Activated CD8-positive, alpha-beta T cell treated with anti-CD3 and anti-CD28 coated beads for 36 hours (primary cell): ENCODE measurements at regions not wholly inside any gene's neighbourhood (a gene's known extent, or its start where the extent isn't known, plus 50 kb on each side); places are given as distances from the start of the nearest gene placed in this dataset.

ENCODE experiments used
- ATAC-seq: fragments of 200-7000 bp; cut with Tn5 transposase; one replicate; pipeline ENCODE4 v1.10.0; 2021; ENCODE audit warnings: mild to moderate bottlenecking, moderate library complexity
- CTCF ChIA-PET: fragments of 350-600 bp; sonication (Branson Sonifier 250); formaldehyde crosslinking; loops from one replicate; lab custom pipeline; 2021; ENCODE audit warnings: antibody characterized with exemption; lab: Charles Lee
- POLR2A ChIA-PET: fragments of 350-600 bp; sonication (Branson Sonifier 250); formaldehyde crosslinking; loops from one replicate; lab custom pipeline; 2021; ENCODE audit warnings: antibody characterized with exemption; lab: Charles Lee
- DNase-seq: peaks from one replicate; pipeline ENCODE4 v3.0.0-alpha.2; 2020
- H3K27ac Mint-ChIP-seq: one replicate; pipeline ENCODE4 v1.8.0; 2021; ENCODE audit warnings: mild to moderate bottlenecking, mixed read lengths
- H3K27me3 Mint-ChIP-seq: one replicate; pipeline ENCODE4 v1.8.0; 2021; ENCODE audit warnings: mixed read lengths
- H3K36me3 Mint-ChIP-seq: one replicate; pipeline ENCODE4 v1.8.0; 2021; ENCODE audit warnings: low read depth, mixed read lengths
- H3K4me1 Mint-ChIP-seq: one replicate; pipeline ENCODE4 v1.8.0; 2021; ENCODE audit warnings: low read depth, mixed read lengths
- H3K4me3 Mint-ChIP-seq: one replicate; pipeline ENCODE4 v1.8.0; 2021; ENCODE audit warnings: mild to moderate bottlenecking, moderate library complexity, mixed read lengths
- H3K9me3 Mint-ChIP-seq: one replicate; pipeline ENCODE4 v1.8.0; 2021; ENCODE audit warnings: mixed read lengths
- intact Hi-C: fragments of 100-400 bp; cut with micrococcal nuclease; formaldehyde crosslinking; loops from one replicate; pipeline ENCODE4 v1.10.0; 2022
- TF ChIP-seq, protein P1 (sequence below): fragments of 200-600 bp; IDR thresholded peaks from one replicate; pipeline ENCODE4 v1.8.0; 2022; ENCODE audit warnings: antibody characterized with exemption, mild to moderate bottlenecking

DNA sequence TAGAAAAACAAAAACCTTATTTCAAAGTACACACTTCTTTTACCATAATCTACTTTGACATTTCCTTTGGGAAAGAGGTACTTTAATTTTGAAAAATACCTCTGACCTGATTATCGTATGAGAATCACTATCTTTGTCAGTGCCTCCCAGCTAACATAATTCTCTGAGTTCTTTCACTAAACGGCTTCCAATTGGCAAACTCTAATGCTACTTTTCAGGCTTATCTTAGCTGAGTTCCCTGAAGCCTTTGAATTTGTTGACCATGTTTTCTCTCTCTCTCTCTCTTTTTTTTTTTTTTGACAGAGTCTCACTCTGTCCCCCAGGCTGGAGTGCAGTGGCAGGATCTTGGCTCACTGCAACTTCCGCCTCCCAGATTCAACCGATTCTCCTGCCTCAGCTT lies 312.8 kb downstream of the ZPLD1 start:
- Mint-ChIP-seq H3K27ac (no peak overlapping the region), H3K27me3 (peaks cover 1% of the 10 kb centered on the region), H3K4me1 (no peaks in the 10 kb centered on the region), H3K9me3 (no peaks in the 10 kb centered on the region), H3K4me3 (no peak overlapping the region), H3K36me3 (no peaks in the 10 kb centered on the region)
- DNase-seq (no peak), ATAC-seq (no peak)
- ChIA-PET CTCF (no interaction called here), POLR2A (no interaction called here)
- TF ChIP-seq, protein P1, sequence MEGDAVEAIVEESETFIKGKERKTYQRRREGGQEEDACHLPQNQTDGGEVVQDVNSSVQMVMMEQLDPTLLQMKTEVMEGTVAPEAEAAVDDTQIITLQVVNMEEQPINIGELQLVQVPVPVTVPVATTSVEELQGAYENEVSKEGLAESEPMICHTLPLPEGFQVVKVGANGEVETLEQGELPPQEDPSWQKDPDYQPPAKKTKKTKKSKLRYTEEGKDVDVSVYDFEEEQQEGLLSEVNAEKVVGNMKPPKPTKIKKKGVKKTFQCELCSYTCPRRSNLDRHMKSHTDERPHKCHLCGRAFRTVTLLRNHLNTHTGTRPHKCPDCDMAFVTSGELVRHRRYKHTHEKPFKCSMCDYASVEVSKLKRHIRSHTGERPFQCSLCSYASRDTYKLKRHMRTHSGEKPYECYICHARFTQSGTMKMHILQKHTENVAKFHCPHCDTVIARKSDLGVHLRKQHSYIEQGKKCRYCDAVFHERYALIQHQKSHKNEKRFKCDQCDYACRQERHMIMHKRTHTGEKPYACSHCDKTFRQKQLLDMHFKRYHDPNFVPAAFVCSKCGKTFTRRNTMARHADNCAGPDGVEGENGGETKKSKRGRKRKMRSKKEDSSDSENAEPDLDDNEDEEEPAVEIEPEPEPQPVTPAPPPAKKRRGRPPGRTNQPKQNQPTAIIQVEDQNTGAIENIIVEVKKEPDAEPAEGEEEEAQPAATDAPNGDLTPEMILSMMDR: no peak
- intact Hi-C loops: no loop called here

DNA sequence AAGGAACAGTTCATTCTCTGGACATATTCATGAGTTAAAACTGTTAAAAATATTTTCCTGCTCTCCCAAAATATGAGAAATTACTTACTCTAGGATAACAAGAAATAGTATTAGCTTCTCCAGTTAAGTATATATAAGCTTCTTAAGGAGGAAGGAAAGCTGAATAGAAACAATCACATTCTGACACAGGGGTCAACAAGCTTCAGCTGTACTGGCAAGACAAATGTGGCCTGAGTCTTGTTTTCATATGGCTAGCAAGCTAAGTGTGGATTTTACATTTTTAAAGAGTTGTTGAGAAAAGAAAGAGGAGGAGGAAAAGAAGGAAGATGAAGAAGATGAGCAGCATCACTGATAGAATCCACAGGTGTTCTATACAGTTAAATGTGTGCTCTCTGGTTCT lies 313.8 kb downstream of the ZPLD1 start:
- intact Hi-C loops: no loop called here
- H3K27me3 Mint-ChIP-seq: peaks cover 1% of the 10 kb centered on the region
- CTCF ChIA-PET: no interaction called here

GRCh38 chr3:102750322-102750721 lies 315.5 kb downstream of the ZPLD1 start:
- Mint-ChIP-seq H3K9me3 (no peaks in the 10 kb centered on the region), H3K4me1 (no peaks in the 10 kb centered on the region), H3K27me3 (peaks cover 1% of the 10 kb centered on the region), H3K27ac (no peak overlapping the region), H3K4me3 (no peak overlapping the region), H3K36me3 (no peaks in the 10 kb centered on the region)
- TF ChIP-seq, protein P1: no peak
- ATAC-seq (no peak), DNase-seq (no peak)
- intact Hi-C loops: no loop called here
- CTCF ChIA-PET: no interaction called here
- POLR2A ChIA-PET: no interaction called here

More for the DNA sequence above, 313.8 kb downstream of the ZPLD1 start:
- Mint-ChIP-seq H3K27ac (no peak overlapping the region), H3K4me3 (no peak overlapping the region), H3K9me3 (no peaks in the 10 kb centered on the region), H3K36me3 (no peaks in the 10 kb centered on the region), H3K4me1 (no peaks in the 10 kb centered on the region)
- ATAC-seq (no peak), DNase-seq (no peak)
- TF ChIP-seq, protein P1: no peak
- POLR2A ChIA-PET: no interaction called here

DNA sequence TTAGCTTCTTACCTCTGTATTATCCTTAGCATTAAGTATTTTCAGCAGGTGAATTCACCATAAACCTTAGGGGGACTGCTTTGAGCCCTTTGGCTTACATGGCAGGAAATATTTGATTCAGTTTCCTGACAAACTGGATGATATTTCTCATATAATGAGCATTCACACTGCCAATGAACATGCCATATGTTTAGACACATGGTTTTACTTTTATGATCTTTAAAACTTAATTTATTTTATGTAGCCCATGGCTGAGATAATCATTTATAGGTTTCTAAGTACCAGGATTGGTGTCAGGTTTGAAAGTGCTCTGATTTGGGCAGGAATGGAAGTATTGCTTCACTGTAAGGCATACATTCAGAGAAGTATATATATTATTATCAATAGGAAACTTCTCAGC lies 319.1 kb downstream of the ZPLD1 start:
- Mint-ChIP-seq H3K9me3 (no peaks in the 10 kb centered on the region), H3K27ac (no peak overlapping the region), H3K4me3 (no peak overlapping the region), H3K36me3 (no peaks in the 10 kb centered on the region), H3K4me1 (no peaks in the 10 kb centered on the region), H3K27me3 (no peaks in the 10 kb centered on the region)
- POLR2A ChIA-PET: no interaction called here
- TF ChIP-seq, protein P1: no peak
- ATAC-seq (no peak), DNase-seq (no peak)
- intact Hi-C loops: no loop called here
- CTCF ChIA-PET: no interaction called here

DNA sequence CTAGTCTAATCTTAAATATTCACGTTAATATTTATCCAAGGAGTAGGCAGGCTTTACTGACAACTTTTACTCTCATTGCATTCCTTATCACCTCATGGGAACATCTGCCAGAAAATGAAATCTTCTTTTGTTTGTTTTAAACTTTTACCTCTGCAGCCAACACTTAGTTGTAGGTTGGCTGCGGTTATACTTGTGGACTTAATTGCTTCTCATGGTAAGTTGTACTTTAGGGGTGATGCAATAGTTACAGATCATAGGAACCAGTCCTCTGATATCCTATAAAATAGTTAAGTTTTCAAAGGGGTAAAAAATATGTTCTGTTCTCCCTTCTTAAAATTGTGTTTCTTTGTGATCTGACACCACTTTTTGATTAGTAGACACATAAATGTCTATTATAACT lies 321.9 kb downstream of the ZPLD1 start:
- TF ChIP-seq, protein P1: no peak
- no peak overlapping the region for H3K4me3 Mint-ChIP-seq
- DNase-seq (no peak), ATAC-seq (no peak)
- H3K36me3 Mint-ChIP-seq: no peaks in the 10 kb centered on the region
- no peaks in the 10 kb centered on the region for H3K9me3 Mint-ChIP-seq
- no peaks in the 10 kb centered on the region for H3K27me3 Mint-ChIP-seq
- H3K4me1 Mint-ChIP-seq: no peaks in the 10 kb centered on the region
- CTCF ChIA-PET: no interaction called here
- intact Hi-C loops: no loop called here
- POLR2A ChIA-PET: no interaction called here
- no peak overlapping the region for H3K27ac Mint-ChIP-seq
